ENCODE measurements at regions not wholly inside any gene's neighbourhood (a gene's known extent, or its start where the extent isn't known, plus 50 kb on each side); places are given as distances from the start of the nearest gene placed in this dataset.

GRCh38 chr7:41063116-41063515, 639.8 kb downstream of the INHBA start:
- TF ChIP-seq EZH2 (IDR thresholded peaks at IDR 0.05; ENCODE audit: borderline replicate concordance, control insufficient read depth, low read depth, low read length) = no peak
- TF ChIP-seq ZBTB33 (IDR thresholded peaks at IDR 0.05) = no peak
- TF ChIP-seq MAX (IDR thresholded peaks at IDR 0.05; ENCODE audit: low read depth, low read length) = no peak
- TF ChIP-seq, protein P1, sequence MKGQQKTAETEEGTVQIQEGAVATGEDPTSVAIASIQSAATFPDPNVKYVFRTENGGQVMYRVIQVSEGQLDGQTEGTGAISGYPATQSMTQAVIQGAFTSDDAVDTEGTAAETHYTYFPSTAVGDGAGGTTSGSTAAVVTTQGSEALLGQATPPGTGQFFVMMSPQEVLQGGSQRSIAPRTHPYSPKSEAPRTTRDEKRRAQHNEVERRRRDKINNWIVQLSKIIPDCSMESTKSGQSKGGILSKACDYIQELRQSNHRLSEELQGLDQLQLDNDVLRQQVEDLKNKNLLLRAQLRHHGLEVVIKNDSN (IDR thresholded peaks at IDR 0.05; ENCODE audit: borderline replicate concordance, extremely low read length, insufficient read depth, low read depth, low read length) = no peak
- TF ChIP-seq CTCF (IDR thresholded peaks at IDR 0.05 in 2 of 3, conservative IDR thresholded peaks at IDR 0.05 in 1 of 3; ENCODE audit: control insufficient read depth in 2 of 3, extremely low read depth in 1 of 3, insufficient read depth in 1 of 3, low read depth in 3 of 3, low read length in 3 of 3) = no peak
- no peak for TF ChIP-seq MYC (IDR thresholded peaks at IDR 0.05; ENCODE audit: insufficient read depth, insufficient read length, insufficient replicate concordance, low read length, severe bottlenecking)
- no peak for TF ChIP-seq POLR2A (IDR thresholded peaks at IDR 0.05; ENCODE audit: low read depth, low read length)
- no peak for TF ChIP-seq YY1 (IDR thresholded peaks at IDR 0.05; ENCODE audit: low read depth, low read length)
- no peak for TF ChIP-seq ZSCAN29 (IDR thresholded peaks at IDR 0.05)
- TF ChIP-seq FOXK2 (IDR thresholded peaks at IDR 0.05) = no peak
- TF ChIP-seq ELK1 (IDR thresholded peaks at IDR 0.05; ENCODE audit: low read depth, low read length) = no peak

All from GM12878 (cell line).